HL-60/S4 (cell line): ENCODE measurements at regions not wholly inside any gene's neighbourhood (a gene's known extent, or its start where the extent isn't known, plus 50 kb on each side); places are given as distances from the start of the nearest gene placed in this dataset.

Source experiments
- in situ Hi-C: fragments of 300-500 bp; cut with MboI; formaldehyde crosslinking; loops from 2 replicates; pipeline ENCODE4 v1.14.3; 2022; ENCODE audit warnings: low sequenced_read_pairs

- in situ Hi-C loops, result no loop called here
Observed at GRCh38 chr3:127461286-127461910, 129.1 kb downstream of the TPRA1 start.

- in situ Hi-C loops, result loop anchor here (10.0 kb wide), 1 partner anchor 705 kb away; no protein-coding TSS in a partner anchor
Observed at GRCh38 chr3:127459891-127460290, 130.6 kb downstream of the TPRA1 start.

- in situ Hi-C loops, result loop anchor here (10.0 kb wide), 1 partner anchor 704 kb away; no protein-coding TSS in a partner anchor
Observed at GRCh38 chr3:127458696-127459604, 131.6 kb downstream of the TPRA1 start.

GRCh38 chr3:127457546-127458145 lies 132.9 kb downstream of the TPRA1 start:
- in situ Hi-C loops, result loop anchor here (10.0 kb wide), 1 partner anchor 703 kb away; no protein-coding TSS in a partner anchor

- in situ Hi-C loops, result loop anchor here (10.0 kb wide), 1 partner anchor 702 kb away; no protein-coding TSS in a partner anchor
Observed at GRCh38 chr3:127457094-127457475, 133.4 kb downstream of the TPRA1 start.

- in situ Hi-C loops, result loop anchor here (10.0 kb wide), 1 partner anchor 702 kb away; no protein-coding TSS in a partner anchor
Observed at GRCh38 chr3:127456471-127457093, 134.0 kb downstream of the TPRA1 start.

GRCh38 chr3:127455541-127456450 lies 134.7 kb downstream of the TPRA1 start:
- in situ Hi-C loops, result loop anchor here (10.0 kb wide), 1 partner anchor 701 kb away; no protein-coding TSS in a partner anchor

- in situ Hi-C loops, result loop anchor here (10.0 kb wide), 1 partner anchor 700 kb away; no protein-coding TSS in a partner anchor
Observed at GRCh38 chr3:127454968-127455367, 135.6 kb downstream of the TPRA1 start.

GRCh38 chr3:127454051-127454450 lies 136.5 kb downstream of the TPRA1 start:
- in situ Hi-C loops, result loop anchor here (10.0 kb wide), 1 partner anchor 699 kb away; no protein-coding TSS in a partner anchor

- in situ Hi-C loops, result loop anchor here (10.0 kb wide), 1 partner anchor 698 kb away; no protein-coding TSS in a partner anchor
Observed at GRCh38 chr3:127452321-127452821, 138.2 kb downstream of the TPRA1 start.

- in situ Hi-C loops, result loop anchor here (10.0 kb wide), 1 partner anchor 697 kb away; no protein-coding TSS in a partner anchor
Observed at GRCh38 chr3:127451321-127451720, 139.2 kb downstream of the TPRA1 start.

- in situ Hi-C loops, result loop anchor here (10.0 kb wide), 1 partner anchor 696 kb away; no protein-coding TSS in a partner anchor
Observed at GRCh38 chr3:127450331-127450730, 140.2 kb downstream of the TPRA1 start.

- in situ Hi-C loops, result loop anchor here (10.0 kb wide), 1 partner anchor 695 kb away; no protein-coding TSS in a partner anchor
Observed at GRCh38 chr3:127449486-127450212, 140.9 kb downstream of the TPRA1 start.

- in situ Hi-C loops, result no loop called here
Observed at GRCh38 chr3:127448671-127449070, 141.9 kb downstream of the TPRA1 start.

- in situ Hi-C loops, result no loop called here
Observed at GRCh38 chr3:127448161-127448561, 142.4 kb downstream of the TPRA1 start.

GRCh38 chr3:127446756-127447155 lies 143.8 kb downstream of the TPRA1 start:
- in situ Hi-C loops, result no loop called here

GRCh38 chr3:127445581-127446343 lies 144.8 kb downstream of the TPRA1 start:
- in situ Hi-C loops, result no loop called here

GRCh38 chr3:127444761-127445160 lies 145.8 kb downstream of the TPRA1 start:
- in situ Hi-C loops, result no loop called here
